IMR-90 (cell line): ENCODE measurements at regions not wholly inside any gene's neighbourhood (a gene's known extent, or its start where the extent isn't known, plus 50 kb on each side); places are given as distances from the start of the nearest gene placed in this dataset.

Source experiments
- ATAC-seq: fragments of 200-7000 bp; cut with Tn5 transposase; 2 replicates; pipeline ENCODE4 v1.9.1; 2020; ENCODE audit warnings: low read depth, mild to moderate bottlenecking, moderate library complexity
- BruUV-seq: library from RNA; stranded (reverse); fragments of 400-500 nt; replicated peaks from 2 replicates; lab custom pipeline; 2021; lab: Mats Ljungman, UMichigan
- CTCF ChIA-PET: fragments of 300-600 bp; formaldehyde crosslinking; extraction: SDS; loops from one replicate; lab custom pipeline; 2021; ENCODE audit warnings: antibody characterized with exemption; lab: Yijun Ruan, JAX
- POLR2A ChIA-PET: fragments of 300-600 bp; sonication (Branson Sonifier 250); formaldehyde crosslinking; loops from one replicate; lab custom pipeline; 2022; ENCODE audit warnings: antibody characterized with exemption; ENCODE audit not compliant: unreplicated experiment; lab: Charles Lee
- DNase-seq: peaks from one replicate; pipeline ENCODE4 v3.0.0; 2013
- H2AFZ ChIP-seq: replicated peaks from 2 replicates; pipeline ENCODE3; 2013; ENCODE audit warnings: low read length, mild to moderate bottlenecking; ENCODE audit not compliant: poor library complexity
- H2AK5ac ChIP-seq: 2 replicates; pipeline ENCODE4 v1.6.1; 2013; ENCODE audit warnings: low read depth, low read length, inconsistent platforms
- H2AK9ac ChIP-seq: replicated peaks from 2 replicates; pipeline ENCODE3; 2013; ENCODE audit warnings: mild to moderate bottlenecking, low read depth, low read length, moderate library complexity; ENCODE audit not compliant: poor library complexity
- H2BK120ac ChIP-seq: 2 replicates; pipeline ENCODE4 v1.6.1; 2013; ENCODE audit warnings: low read depth, low read length, inconsistent platforms
- H2BK15ac ChIP-seq: 3 replicates; pipeline ENCODE4 v1.6.1; 2013; ENCODE audit warnings: low read depth, low read length, inconsistent platforms
- H2BK20ac ChIP-seq: 2 replicates; pipeline ENCODE4 v1.6.1; 2013; ENCODE audit warnings: low read depth, mild to moderate bottlenecking, inconsistent platforms, low read length, moderate library complexity
- H2BK5ac ChIP-seq: 2 replicates; pipeline ENCODE4 v1.6.1; 2013; ENCODE audit warnings: mild to moderate bottlenecking, low read depth, low read length, inconsistent platforms; ENCODE audit not compliant: poor library complexity, severe bottlenecking
- H3K14ac ChIP-seq: replicated peaks from 2 replicates; pipeline ENCODE4 v1.6.1; 2013; ENCODE audit warnings: low read depth, low read length, inconsistent platforms
- H3K18ac ChIP-seq: 2 replicates; pipeline ENCODE4 v1.6.1; 2013; ENCODE audit warnings: low read depth, low read length, control low read depth
- H3K23ac ChIP-seq: 2 replicates; pipeline ENCODE4 v1.6.1; 2013; ENCODE audit warnings: low read depth, low read length, inconsistent platforms
- H3K27ac ChIP-seq: 2 replicates; pipeline ENCODE4 v1.5.1; 2013; ENCODE audit warnings: mild to moderate bottlenecking, control low read depth, low read length; ENCODE audit not compliant: insufficient read depth
- H3K27me3 ChIP-seq: 2 replicates; pipeline ENCODE4 v1.6.1; 2013; ENCODE audit warnings: low read length; ENCODE audit not compliant: control insufficient read depth, insufficient read depth
- H3K36me3 ChIP-seq: 2 replicates; pipeline ENCODE4 v1.6.1; 2013; ENCODE audit warnings: low read length, mixed read lengths; ENCODE audit not compliant: control insufficient read depth, insufficient read depth
- H3K4ac ChIP-seq: 2 replicates; pipeline ENCODE4 v1.6.1; 2013; ENCODE audit warnings: low read depth, low read length, inconsistent platforms
- H3K4me1 ChIP-seq: 2 replicates; pipeline ENCODE4 v1.6.1; 2013; ENCODE audit warnings: low read length, mixed read lengths; ENCODE audit not compliant: control insufficient read depth, insufficient read depth
- H3K4me2 ChIP-seq: 2 replicates; pipeline ENCODE4 v1.6.1; 2013; ENCODE audit warnings: low read depth, mild to moderate bottlenecking, control low read depth, low read length, moderate library complexity
- H3K4me3 ChIP-seq: 2 replicates; pipeline ENCODE4 v1.5.1; 2013; ENCODE audit warnings: low read depth, mild to moderate bottlenecking, control low read depth, low read length, moderate library complexity; ENCODE audit not compliant: insufficient read depth
- H3K56ac ChIP-seq: 2 replicates; pipeline ENCODE4 v1.6.1; 2013; ENCODE audit warnings: low read length, inconsistent platforms; ENCODE audit not compliant: insufficient read depth; ENCODE audit errors: extremely low read depth
- H3K79me1 ChIP-seq, 2 experiments: 2 replicates each; pipeline ENCODE4 v1.6.1; 2013; ENCODE audit warnings: low read length in 2 of 2, inconsistent platforms in 1 of 2, low read depth in 1 of 2
- H3K9ac ChIP-seq: 2 replicates; pipeline ENCODE4 v1.6.1; 2013; ENCODE audit warnings: low read depth, low read length, control low read depth
- H3K9me1 ChIP-seq: 2 replicates; pipeline ENCODE4 v1.6.1; 2013; ENCODE audit warnings: low read length, inconsistent platforms; ENCODE audit not compliant: insufficient read depth
- H3K9me3 ChIP-seq: 2 replicates; pipeline ENCODE4 v1.6.1; 2013; ENCODE audit warnings: low read length; ENCODE audit not compliant: control insufficient read depth, insufficient read depth
- H4K20me1 ChIP-seq: 2 replicates; pipeline ENCODE4 v1.6.1; 2013; ENCODE audit warnings: low read length, inconsistent platforms; ENCODE audit not compliant: insufficient read depth
- H4K5ac ChIP-seq: 2 replicates; pipeline ENCODE4 v1.6.1; 2013; ENCODE audit warnings: mild to moderate bottlenecking, low read depth, low read length, control low read depth
- H4K8ac ChIP-seq, 2 experiments: 2 replicates each; pipeline ENCODE4 v1.6.1; 2013; ENCODE audit warnings: low read depth in 2 of 2, low read length in 2 of 2, control low read depth in 1 of 2, inconsistent platforms in 1 of 2
- H4K91ac ChIP-seq: 2 replicates; pipeline ENCODE4 v1.6.1; 2013; ENCODE audit warnings: low read depth, low read length, inconsistent platforms; ENCODE audit not compliant: insufficient read depth
- BHLHE40 ChIP-seq: fragments of 150-350 bp; IDR thresholded peaks from 2 replicates; pipeline ENCODE4 v1.6.1; 2016; ENCODE audit warnings: mild to moderate bottlenecking, low read depth, low read length
- CEBPB ChIP-seq: IDR thresholded peaks from 2 replicates; pipeline ENCODE4 v1.6.1; 2012; ENCODE audit warnings: low read depth, low read length, improper control_type of control experiment
- CHD1 ChIP-seq: IDR thresholded peaks from 2 replicates; pipeline ENCODE4 v1.6.1; 2012; ENCODE audit warnings: low read depth, low read length, improper control_type of control experiment
- CTCF ChIP-seq: conservative IDR thresholded peaks from 2 replicates; pipeline ENCODE4 v1.5.1; 2012; ENCODE audit warnings: mild to moderate bottlenecking, low read depth, low read length, improper control_type of control experiment
- FOS ChIP-seq: fragments of 150-350 bp; IDR thresholded peaks from 2 replicates; pipeline ENCODE4 v1.6.1; 2016; ENCODE audit warnings: low read depth, low read length
- MAFK ChIP-seq: IDR thresholded peaks from 2 replicates; pipeline ENCODE4 v1.6.1; 2012; ENCODE audit warnings: low read depth, low read length, improper control_type of control experiment
- MAZ ChIP-seq: IDR thresholded peaks from 2 replicates; pipeline ENCODE4 v1.6.1; 2012; ENCODE audit warnings: low read depth, mild to moderate bottlenecking, low read length, improper control_type of control experiment, moderate library complexity, borderline replicate concordance
- MXI1 ChIP-seq: IDR thresholded peaks from 2 replicates; pipeline ENCODE4 v1.6.1; 2012; ENCODE audit warnings: low read depth, mild to moderate bottlenecking, low read length, moderate library complexity, borderline replicate concordance
- NFE2L2 ChIP-seq: fragments of 150-350 bp; IDR thresholded peaks from 2 replicates; pipeline ENCODE4 v1.6.1; 2016; ENCODE audit warnings: low read depth, mild to moderate bottlenecking, low read length
- POLR2A ChIP-seq: IDR thresholded peaks from 2 replicates; pipeline ENCODE4 v1.6.1; 2012; ENCODE audit warnings: mild to moderate bottlenecking, low read depth, low read length
- RAD21 ChIP-seq: IDR thresholded peaks from 2 replicates; pipeline ENCODE4 v1.6.1; 2012; ENCODE audit warnings: low read length, improper control_type of control experiment
- RCOR1 ChIP-seq: IDR thresholded peaks from 2 replicates; pipeline ENCODE4 v1.6.1; 2012; ENCODE audit warnings: mild to moderate bottlenecking, low read length, improper control_type of control experiment; ENCODE audit not compliant: insufficient replicate concordance
- RFX5 ChIP-seq: IDR thresholded peaks from 2 replicates; pipeline ENCODE4 v1.8.0; 2012; ENCODE audit warnings: low read depth, mild to moderate bottlenecking, low read length, moderate library complexity
- SMC3 ChIP-seq: fragments of 150-350 bp; IDR thresholded peaks from 2 replicates; pipeline ENCODE4 v1.6.1; 2016; ENCODE audit warnings: low read depth, mild to moderate bottlenecking, antibody characterized with exemption, low read length, moderate library complexity
- WGBS, 2 experiments: methylation state at CpG; one replicate each; pipeline versions ENCODE4 v1.1.5 to v1.1.7; 2013; ENCODE audit warnings: missing lambda C conversion rate in 2 of 2; ENCODE audit not compliant: insufficient read length in 1 of 2; ENCODE audit errors: extremely low coverage in 2 of 2; 5-methylcytosine and 5-hydroxymethylcytosine counted together
- dilution Hi-C: fragments of 300-500 bp; cut with HindIII; formaldehyde crosslinking; loops from one replicate; pipeline ENCODE4 v1.14.3; 2018; ENCODE audit warnings: low sequenced_read_pairs; ENCODE audit not compliant: unreplicated experiment
- in situ Hi-C: fragments of 300-500 bp; cut with MboI; formaldehyde crosslinking; loops from 3 replicates; pipeline ENCODE4 v1.14.3; 2019; ENCODE audit warnings: low sequenced_read_pairs, inconsistent platforms, mixed read lengths
- intact Hi-C: fragments of 100-400 bp; cut with micrococcal nuclease; formaldehyde crosslinking; loops from 2 replicates; pipeline ENCODE4 v1.10.0; 2022
- TF ChIP-seq, protein P1 (sequence below): fragments of 150-350 bp; IDR thresholded peaks from 2 replicates; pipeline ENCODE4 v1.6.1; 2017; ENCODE audit warnings: mild to moderate bottlenecking, antibody characterized with exemption, low read length, low read depth

DNA sequence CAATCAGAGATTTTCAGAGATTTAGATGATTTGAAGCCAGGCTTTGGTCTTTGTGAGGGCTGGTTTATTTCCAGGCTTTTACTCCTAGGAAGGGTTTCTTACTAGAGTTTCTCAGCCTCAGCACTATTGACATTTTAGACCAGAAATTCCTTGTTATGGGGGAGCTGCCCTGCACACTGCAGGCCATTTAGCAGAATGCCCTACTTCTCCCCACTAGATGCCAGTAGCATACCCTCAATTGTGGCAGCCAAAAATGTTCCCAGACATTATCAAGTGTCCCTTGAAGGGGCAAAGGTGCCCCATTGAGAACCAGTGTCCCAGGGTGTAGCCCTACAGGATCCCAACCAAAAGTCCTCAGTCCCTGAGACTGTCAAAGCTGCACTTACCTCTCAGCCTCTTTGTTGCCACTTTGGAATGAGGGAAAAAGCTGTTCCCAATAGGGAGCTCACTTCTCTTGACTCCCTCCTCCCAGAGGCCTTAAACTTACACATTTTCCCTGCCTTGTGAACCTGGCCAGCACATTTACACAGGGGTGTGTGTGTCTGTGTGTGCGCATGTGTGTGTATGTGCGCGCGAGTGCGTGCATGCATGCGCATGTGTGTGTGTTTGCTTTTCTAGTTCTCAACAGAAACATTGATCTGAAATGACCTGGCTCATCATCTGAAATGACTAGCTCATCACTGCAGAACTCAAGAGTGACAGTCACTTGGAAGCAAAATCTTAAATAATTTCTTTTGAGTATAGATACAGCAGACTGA, 231.4 kb downstream of the QDPR start:
- H3K36me3 ChIP-seq = no peaks in the 10 kb centered on the region
- H3K9me1 ChIP-seq = peaks cover 4% of the 10 kb centered on the region; the same call in 1 of the 2 replicates
- no peak overlapping the region for H3K27ac ChIP-seq
- H2AK9ac ChIP-seq = no peak overlapping the region
- no peak overlapping the region for H4K5ac ChIP-seq
- H3K9ac ChIP-seq = no peak overlapping the region
- no peak overlapping the region for H2BK5ac ChIP-seq
- H3K4me3 ChIP-seq = no peak overlapping the region
- H3K4me2 ChIP-seq = no peak overlapping the region
- ATAC-seq = no peak
- in situ Hi-C loops (no loop called here), intact Hi-C loops (no loop called here), dilution Hi-C loops (no loop called here)
- H2BK15ac ChIP-seq = no peak overlapping the region
- no peaks in the 10 kb centered on the region for H3K9me3 ChIP-seq
- H2AFZ ChIP-seq = no peak overlapping the region
- no peak overlapping the region for H2BK20ac ChIP-seq
- POLR2A ChIA-PET = no interaction called here
- H3K4ac ChIP-seq = no peak overlapping the region
- CTCF ChIA-PET = no interaction called here
- no peak overlapping the region for H3K14ac ChIP-seq
- H4K20me1 ChIP-seq = no peaks in the 10 kb centered on the region
- no peak overlapping the region for H2BK120ac ChIP-seq
- no peak overlapping the region for H4K91ac ChIP-seq
- H3K79me1 ChIP-seq = no peaks in the 10 kb centered on the region
- no peak overlapping the region for H3K56ac ChIP-seq
- BruUV-seq = no TSS peak
- no peak for DNase-seq
- no peak overlapping the region for H3K23ac ChIP-seq
- H3K27me3 ChIP-seq = no peaks in the 10 kb centered on the region
- TF ChIP-seq MXI1 (no peak), CTCF (no peak), MAFK (no peak), NFE2L2 (no peak), CHD1 (no peak), FOS (no peak), SMC3 (no peak), BHLHE40 (no peak), CEBPB (no peak), POLR2A (no peak), RAD21 (no peak), MAZ (no peak), RFX5 (no peak), RCOR1 (no peak)
- TF ChIP-seq, protein P1, sequence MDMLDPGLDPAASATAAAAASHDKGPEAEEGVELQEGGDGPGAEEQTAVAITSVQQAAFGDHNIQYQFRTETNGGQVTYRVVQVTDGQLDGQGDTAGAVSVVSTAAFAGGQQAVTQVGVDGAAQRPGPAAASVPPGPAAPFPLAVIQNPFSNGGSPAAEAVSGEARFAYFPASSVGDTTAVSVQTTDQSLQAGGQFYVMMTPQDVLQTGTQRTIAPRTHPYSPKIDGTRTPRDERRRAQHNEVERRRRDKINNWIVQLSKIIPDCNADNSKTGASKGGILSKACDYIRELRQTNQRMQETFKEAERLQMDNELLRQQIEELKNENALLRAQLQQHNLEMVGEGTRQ = no peak
- H3K4me1 ChIP-seq = peaks cover 1% of the 10 kb centered on the region; the same call in 1 of the 2 replicates
- 0 out of 2 replicates have a peak overlapping the region, but pooled peaks have one; percentile 17 for H2AK5ac ChIP-seq
- H4K8ac ChIP-seq = no peak overlapping the region
- no CpG with 5 or more reads among the region's 6 CpGs for whole genome bisulfite sequencing, 2 experiments
- H3K18ac ChIP-seq = no peak overlapping the region
